CD4-positive, alpha-beta T cell treated with Interleukin-15 for 4 hours (primary cell): ENCODE measurements at regions not wholly inside any gene's neighbourhood (a gene's known extent, or its start where the extent isn't known, plus 50 kb on each side); places are given as distances from the start of the nearest gene placed in this dataset.

Experiments used
- DNase-seq: peaks from one replicate; pipeline ENCODE4 v3.0.0-alpha.2; 2020; ENCODE audit warnings: low spot score

DNA sequence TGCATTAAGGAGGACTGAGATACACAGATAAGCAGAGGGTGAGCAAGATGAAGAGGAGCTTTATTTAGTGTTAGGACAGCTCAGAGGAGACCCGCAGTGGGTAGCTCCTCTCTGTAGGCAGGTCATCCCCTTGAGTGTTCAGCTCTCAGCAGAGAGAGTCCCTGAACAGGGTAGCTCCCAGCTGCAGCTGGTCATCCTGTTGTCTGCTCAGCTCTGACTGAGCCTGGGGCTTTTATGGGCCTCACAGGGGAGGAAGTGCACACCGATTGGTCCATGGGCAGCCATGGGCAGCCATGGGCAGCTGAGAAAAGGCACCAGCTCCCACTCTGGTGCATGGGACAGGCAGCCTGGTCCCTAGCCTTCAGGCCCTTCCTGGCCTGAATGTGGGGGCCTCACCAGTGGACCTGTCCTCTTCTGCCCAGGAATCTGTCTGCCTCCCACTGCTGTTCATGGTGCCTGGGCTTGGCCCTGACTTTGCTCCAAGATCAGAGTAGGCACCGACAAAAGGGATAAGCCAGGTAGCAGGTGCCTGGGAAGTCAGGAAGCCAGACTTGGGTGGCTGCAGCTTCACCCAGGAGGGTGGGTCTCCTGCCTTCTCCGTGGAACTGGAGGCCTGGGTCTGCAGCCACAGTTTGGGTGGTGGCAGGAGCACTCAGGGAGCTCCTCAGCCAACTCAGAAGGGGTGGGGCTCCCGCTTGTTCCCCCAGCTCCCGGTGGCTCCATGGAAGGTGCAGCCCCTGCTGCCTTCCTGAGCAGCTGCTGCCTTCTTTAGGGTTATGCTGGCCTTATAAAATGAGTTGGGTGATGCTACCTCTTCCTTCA is 54.7 kb downstream of the MYEOV start:
- no peak for DNase-seq

DNA sequence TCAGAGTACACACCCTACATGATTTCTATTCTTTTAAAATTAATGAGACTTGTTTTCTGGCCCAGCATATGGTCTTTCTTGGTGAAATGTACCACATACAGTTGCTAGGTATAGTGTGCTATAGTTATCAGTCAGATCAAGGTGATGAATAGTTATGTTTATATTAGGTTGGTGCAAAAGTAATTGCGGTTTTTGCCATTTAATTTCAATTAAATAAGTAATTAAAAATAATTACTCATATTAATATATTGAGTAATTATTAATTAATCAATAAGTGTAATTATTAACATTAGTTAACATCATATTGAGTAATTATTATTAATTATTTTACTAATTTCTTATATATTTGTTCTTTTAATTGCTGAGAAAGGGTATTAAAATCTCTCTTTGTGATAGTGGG is 56.1 kb downstream of the MYEOV start:
- no peak for DNase-seq

DNA sequence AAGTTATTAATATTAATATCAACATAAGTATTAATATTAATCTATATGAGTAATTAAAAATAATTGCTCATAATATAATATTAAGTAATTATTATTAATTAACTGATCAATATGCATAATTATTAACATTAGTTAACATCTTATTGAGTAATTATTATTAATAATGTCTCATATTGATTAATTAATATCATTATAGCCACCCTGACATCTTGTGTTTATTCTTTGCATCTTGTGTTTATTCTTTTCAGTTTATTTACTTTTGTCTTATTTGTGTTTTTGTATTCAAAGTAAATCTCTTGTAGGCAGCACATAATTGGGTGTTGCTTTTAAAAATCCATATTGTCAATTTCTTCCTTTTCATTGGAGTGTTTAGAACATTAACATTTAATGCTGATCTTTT is 56.6 kb downstream of the MYEOV start:
- no peak for DNase-seq

DNA sequence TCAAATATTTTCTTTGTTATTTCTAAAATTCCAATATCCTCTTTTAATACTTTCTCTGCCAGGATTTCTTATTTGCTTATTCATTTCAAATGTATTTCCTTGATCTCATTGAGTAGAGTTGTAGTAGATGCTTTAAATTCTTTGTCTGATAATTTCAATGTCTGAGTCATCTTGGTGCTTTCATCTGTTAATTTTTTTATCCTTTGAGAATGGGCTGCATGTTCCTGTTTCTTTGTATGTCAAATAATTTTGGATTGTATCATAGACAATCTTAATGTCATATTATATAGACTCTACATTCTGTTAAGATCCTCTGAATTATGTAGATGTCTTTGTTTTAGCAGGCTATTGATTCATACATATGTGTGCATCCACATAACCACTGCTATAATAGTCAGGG is 57.5 kb downstream of the MYEOV start:
- DNase-seq, result no peak

DNA sequence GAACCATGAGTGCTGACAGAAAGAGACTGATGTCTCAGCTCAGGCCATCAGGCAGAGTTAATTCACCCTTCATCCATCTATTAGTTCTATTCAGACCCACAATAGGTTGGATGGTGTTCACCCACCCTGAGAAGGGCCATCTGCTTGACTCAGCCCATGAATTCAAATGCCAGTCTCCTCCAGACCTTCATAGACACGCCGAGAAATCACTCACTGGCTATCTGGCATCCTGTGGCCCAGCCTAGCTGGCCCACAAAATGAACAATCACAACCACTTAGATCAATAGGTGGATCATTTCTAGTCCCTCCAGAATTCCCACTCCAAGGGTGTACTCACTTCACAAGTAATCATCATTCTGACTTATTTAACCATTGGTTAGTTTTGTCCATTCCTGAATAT is 58.2 kb downstream of the MYEOV start:
- no peak for DNase-seq

DNA sequence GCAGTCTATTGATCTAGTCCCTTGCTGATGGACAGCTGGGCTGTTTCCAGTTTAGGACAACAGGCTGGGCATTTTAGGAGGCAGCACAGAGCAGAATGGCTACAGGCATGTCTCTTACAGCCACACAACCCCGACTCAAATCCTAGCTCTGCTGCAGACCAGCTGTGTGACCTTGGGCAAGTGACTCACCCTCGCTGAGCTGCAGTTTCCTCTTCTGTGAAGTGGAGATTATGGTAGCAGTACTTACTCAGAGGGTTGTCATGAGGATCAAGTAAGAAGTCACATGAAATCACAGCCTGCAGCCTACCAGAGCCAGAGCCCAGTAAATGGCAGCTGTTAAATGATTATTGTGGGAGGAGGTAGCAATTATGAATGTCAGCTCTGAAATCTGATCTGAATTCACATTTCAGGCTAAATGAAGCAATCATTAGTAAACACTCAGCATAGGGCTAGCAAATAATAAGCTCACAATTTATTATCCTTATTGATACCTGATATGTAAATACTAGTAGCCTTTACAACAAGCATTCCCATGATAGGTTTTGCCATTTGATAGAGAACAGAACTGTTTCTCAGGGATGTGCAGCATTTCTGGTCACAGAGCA is 58.9 kb downstream of the MYEOV start:
- DNase-seq, result no peak

DNA sequence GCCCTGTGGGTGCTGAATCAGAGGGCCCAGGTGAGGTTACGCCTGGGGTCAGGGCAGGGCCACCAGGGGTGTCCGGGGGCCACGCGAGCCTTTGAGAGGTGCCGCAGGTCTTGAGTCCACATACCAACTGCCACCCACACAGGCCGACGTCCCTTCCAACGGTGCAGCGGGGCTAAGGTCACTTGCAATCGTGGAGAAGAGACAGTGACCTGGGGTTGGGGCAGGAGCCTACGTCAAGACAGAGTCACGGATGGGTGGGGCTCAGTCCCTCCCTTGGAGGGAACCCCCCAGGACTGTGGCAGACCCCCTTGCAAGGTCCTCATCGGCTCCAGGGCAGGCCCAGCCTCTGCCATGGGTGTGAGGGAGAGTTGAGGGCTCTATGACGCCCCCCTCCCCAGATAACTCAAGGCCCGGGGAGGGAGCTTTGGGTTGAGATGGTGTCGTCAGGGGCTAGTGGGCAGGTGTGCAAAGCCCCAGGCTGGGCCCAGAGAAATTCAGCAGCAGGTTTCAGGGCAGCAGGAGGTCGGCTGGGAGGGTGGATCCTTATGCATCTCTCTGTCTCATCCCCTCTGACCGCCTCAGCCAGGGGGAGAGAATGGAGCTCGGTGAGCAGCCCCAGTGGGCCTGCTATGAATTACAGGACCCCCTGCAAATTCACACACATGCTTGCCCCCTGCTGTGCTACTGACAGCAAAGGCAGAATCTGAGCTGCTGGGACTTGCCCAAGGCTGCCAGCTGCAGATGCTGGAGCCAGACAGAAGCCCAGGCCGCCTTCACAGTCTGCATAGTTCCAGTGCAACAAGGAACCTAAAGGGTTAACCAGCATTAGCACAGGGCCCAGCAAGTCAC is 60.0 kb downstream of the MYEOV start:
- no peak for DNase-seq

DNA sequence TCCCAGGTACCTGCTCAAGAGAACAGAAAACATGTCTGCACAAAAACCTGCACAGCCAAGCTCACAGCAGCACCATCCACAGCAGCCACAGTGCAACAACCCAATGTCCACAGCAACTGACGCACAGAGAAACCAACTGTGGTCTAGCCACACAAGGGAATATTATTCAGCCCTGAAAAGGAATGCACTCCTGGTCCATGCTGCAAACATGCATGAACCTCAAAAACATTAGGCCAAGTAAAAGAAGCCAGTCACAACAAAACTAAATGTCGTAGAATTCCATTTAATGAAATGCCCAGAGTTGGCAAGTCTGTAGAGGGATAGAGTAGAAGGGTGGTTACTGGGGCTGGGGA is 60.6 kb downstream of the MYEOV start:
- DNase-seq, result no peak

DNA sequence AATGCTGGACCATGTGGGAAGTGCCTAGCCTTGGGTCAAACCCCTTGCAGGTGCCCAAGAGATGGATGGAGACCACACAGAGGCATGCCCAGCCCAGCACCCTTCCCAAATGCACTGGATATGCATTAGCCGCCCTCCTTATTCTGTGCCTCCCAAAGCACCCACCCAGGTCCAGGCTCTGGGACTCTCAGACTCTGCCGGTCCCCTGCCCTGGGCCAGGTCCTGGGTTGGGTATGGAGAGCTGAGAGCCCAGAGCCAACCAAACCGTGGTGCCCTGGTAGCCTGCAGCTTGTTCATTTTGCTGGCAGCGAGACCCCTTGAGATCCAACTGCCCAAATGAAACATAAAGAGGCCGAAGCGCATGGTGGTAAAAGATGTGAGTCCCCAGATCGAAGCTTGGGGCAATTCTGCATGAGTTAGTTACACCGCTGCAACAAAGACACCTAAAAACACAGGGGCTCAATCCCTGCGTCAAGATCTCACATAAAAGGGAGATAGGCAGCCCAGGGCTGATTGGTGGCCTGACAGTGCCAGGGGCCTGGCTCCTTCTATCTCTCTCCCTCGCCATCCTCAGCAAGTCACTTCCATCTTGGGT is 61.5 kb downstream of the MYEOV start:
- no peak for DNase-seq

DNA sequence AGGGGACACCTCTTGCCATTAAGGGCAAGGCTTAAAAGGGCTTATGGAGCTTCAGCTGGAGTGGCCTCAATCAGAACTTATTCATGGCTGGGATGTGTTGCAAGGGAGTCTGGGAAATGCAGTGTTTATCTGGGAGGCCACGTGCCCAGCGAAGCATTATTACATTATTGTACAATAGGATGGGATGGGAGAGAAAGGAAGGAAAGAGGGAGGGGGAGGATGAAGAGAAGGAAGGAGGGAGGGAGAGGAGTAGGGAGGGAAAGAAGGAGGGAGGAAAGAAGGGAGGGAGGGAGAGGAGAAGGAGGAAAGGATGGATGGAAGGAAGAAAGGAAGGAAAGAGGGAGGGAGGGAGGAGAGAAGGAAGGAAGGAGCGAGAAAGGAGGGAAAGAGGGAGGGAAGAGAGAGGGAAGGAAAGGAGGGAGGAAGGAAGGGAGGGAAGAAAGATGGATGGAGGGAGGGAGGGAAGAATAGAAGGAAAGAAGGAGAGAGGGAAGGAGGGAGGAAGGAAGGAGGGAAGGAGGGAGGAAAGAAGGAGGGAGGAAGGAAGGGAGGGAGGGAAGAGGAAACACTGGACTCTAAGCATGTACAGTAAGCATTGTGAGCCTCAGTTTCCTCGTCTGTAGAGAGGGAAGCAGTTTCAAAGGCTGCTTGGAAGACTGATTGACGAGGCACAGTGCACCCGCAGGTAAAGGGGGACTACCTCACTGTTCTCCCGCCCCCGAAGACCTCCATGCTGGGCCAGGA is 62.2 kb downstream of the MYEOV start:
- no peak for DNase-seq

DNA sequence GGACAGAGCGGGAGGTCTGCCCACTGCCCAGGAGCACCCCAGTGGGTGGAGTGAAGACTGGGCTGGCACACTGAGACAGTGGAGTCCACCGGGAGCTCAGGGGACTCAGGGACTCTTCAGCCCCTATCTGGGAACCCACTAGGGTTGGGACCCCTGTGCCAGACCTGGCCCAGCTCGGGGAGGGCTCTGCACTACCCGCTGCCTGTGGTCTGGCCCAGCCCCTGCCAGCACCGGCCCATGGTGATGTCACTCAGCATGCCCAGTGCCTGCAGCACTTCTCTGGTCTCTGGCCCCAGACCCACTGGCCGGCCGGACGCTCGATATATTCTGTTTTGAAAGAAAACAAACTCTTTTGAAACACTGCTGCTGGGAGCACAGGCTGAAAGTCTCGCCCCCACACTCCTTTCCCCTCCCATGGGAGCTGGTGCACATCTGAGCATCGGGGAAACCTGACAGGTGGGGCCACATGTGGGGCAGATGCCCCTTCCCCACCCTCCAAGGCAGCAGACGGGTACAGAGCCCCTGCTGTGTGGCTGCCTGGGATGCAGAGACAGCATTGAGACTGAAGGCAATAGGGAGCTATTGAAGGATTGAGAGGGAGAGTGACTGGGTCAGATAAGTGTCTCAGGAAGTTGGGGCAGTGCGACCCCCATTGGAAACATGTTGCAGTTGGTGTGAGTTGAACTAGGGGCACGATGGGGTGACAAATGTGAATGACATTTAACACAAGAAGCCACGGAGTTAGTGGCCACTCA is 62.9 kb downstream of the MYEOV start:
- DNase-seq, result no peak

DNA sequence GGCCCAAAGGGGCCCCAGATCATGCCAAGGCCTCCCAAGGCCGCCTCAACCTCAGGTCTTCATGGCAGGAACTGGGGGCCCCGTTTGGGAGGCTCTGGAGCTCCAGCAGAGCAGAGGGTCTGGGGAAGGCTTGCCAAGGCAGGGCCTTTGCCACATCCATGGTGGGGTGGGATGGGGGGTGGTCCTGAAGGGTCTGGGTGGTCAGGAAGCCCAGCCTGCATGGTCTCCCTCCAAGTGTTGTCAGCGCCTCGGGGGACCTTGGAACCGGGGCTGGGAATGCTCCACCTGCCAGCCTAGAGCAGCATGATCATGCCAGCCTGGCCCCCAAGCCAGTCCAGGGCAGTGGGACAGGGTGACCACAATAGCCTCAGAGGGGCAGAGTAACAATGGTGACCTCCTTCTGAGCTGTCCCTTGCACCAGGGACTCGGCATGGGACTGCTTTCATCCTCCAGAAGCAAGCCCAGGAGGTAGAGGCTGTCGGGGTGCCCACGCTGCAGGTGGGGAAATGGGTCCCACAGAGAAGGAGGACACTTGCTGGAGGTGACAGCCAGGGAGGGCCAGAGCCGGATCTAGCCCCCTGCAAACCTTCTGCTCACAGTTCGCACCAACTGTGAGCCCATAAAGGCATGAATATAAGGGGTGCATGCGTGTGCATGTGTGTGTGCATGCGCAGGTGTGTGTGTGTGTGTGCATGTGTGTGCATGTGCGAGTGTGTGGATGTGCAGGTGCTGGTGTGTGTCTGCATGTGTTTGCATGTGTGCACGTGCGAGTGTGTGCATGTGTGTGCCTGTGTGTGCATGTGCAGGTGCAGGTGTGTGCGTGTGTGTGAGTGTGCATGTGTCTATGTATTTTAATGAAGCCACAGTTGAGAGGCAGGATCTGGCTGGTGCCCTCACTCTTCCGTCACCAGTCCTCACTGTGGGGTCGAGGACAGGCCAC is 63.8 kb downstream of the MYEOV start:
- no peak for DNase-seq

DNA sequence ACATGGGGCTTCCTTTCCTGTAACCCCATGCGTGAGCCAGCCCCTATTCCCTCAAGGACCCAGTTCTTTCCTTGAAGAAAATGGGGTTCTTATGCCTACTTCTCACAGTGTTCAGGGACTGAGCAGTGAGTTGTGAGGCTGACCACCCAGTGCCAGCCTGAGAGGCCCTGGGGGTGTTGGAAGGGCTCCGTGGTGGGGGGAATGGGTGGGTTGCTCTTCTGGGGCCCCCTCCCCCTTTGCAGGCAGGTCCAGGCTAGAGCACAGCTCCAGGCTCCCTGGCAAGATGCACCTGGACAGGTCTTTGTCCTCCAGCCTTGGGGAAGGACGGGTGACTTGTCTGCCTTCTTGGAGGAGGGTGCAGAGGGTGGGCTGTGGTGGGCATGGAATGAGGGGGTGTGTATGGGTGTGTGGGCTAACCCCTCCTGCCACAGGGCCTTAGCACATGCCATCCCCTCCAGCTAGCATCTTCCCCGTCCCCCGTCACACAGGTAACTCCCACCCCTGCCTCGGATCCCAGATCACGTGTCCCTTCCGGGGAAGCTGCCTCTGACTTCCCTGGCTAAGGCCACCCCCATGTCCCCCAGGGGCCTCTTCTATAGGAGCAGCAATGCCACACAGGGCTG is 64.6 kb downstream of the MYEOV start:
- no peak for DNase-seq

DNA sequence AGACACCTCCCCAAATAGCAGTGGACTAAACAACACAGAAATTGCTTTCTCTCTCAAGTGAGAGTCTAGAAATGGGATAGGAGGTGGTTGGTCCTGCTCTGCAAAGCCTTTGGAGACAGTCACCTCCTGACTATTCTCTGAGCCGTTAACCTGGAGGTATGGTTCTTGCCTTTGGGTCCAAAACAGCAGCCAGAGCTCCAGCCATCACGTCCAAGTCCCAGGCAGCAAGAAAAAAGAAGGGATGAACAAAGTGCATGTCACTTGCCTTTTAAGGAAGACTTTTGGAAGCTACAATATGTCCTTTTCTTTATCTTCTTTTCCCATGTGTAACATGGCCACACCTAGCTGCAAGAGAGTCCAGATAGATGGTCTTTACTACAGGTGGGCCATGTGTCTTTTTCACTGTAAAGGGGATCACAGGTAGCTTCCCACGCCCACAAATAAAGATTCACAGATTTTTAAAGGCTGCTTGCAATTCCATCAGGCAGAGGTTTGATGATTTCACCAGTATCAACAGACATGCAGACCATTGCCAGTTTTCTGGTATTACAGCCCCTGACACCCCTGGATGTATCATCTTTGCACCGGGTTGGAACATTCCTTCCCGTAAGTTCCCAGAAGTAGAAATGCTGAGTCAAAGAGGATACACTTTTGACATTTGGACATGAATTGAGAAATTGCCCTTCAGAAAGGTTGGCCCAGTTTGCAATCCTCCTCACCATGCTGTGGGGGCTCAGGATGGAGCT is 66.0 kb downstream of the MYEOV start:
- no peak for DNase-seq

DNA sequence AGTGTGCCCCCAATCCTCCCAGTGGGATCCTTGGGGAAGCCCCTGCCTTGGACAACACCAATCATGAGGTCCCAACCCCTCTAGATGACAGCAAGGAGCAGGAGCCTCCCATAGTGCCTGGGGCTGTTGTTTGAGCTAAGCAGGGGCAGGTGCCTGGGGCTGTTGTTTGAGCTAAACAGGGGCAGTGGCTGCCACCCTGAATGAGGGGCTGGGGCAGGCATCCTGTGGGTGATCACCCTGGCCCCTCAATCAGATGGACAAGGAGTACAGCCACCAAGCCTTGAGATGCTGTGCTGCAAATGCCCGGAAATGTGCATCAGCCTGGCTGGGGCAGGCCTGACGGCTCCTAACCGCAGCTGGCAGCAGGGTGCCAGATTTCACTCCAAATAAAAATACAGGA is 66.7 kb downstream of the MYEOV start:
- DNase-seq, result no peak

DNA sequence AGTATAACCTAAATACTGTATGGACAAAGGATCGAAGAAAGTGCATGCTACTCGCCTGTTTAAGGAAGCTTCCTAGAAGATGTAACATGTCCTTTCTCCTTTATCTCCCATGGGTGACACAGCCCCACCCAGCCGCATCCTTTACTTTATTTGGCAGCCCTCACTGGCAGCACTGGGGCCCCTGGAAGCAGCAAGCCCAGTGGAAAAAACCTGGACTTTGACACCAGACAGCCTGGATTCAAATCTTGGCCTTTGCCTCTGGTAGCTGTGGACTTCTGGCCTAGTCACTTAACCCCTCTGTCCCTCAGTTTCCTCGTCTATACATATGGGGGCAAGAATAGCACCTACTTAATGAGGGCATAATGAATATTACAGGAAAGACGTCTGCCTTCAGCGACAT is 67.1 kb downstream of the MYEOV start:
- no peak for DNase-seq

DNA sequence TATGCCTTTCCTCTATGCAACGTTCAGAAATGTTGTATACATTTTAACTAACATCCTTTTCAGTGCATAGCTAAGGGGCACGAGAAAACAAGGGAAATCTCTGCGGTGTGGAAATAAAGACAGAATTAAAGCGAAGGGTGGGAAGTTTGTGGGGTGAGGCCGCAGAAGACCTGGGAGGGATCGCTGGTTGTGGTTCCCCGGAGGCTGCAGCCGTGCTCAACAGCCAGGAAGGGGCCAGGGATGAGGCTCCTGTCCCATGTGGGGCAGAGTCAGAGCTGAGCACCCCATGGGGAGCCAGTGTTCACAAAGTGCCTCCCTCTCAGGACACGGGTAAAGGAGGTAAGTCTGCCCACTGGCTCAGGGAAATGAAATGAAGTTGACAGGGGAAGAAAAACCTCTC is 67.5 kb downstream of the MYEOV start:
- DNase-seq, result no peak

DNA sequence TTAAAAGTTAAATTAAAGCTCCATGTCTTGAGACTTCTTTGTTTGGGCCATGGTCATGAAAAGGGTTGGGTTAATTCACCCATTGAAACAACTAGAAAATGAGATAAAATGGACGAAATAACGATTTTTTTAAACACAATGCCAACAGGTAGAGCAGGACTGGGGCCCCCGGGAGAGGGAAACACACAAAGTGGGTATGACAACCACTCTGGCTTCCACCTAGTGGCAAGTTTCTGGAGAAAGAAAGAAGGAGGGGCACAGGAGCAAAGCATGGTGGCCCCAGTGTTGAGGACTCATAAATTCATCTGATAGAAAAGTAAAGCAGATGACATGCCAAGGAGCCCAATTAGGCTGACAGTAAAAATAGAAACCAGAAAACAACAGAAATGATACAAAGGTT is 68.4 kb downstream of the MYEOV start:
- no peak for DNase-seq

DNA sequence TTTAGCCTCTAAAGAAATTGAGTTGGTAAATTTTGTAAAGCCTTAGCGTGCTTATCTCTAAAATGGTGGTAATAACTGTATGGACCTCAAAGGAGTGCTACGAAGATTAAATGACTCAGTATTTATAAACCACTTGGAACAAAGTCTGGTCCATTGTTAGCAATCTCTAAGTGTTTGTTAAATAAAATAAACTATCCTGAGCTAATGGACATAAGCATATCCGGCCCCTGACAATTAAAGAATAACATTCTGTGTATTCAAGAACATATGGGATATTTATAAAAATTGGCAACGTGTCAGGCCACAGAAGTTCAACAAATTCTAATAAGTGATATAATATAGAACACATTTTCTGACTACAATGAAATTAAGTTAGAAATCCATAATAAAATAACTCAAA is 71.0 kb downstream of the MYEOV start:
- no peak for DNase-seq
